Cardiac fibroblast (primary cell): ENCODE measurements at regions not wholly inside any gene's neighbourhood (a gene's known extent, or its start where the extent isn't known, plus 50 kb on each side); places are given as distances from the start of the nearest gene placed in this dataset.

ENCODE experiments used
- DNase-seq, 2 donors: peaks; one replicate each; pipeline versions ENCODE4 v3.0.0 to v3.0.0-alpha.2; 2010; ENCODE audit warnings: low read depth in 2 of 2
- H3K4me3 ChIP-seq, 2 donors: replicated peaks in 1 of 2; 1 replicate in 1 of 2; 2 replicates in 1 of 2; pipeline ENCODE4 v1.5.1; 2011; ENCODE audit warnings: low read depth in 2 of 2, low read length in 2 of 2, mild to moderate bottlenecking in 2 of 2, moderate library complexity in 1 of 2
- TF ChIP-seq, protein P1 (sequence below): IDR thresholded peaks from one replicate; pipeline ENCODE4 v1.5.1; 2011; ENCODE audit warnings: low read depth, mild to moderate bottlenecking, low read length, inconsistent platforms

DNA sequence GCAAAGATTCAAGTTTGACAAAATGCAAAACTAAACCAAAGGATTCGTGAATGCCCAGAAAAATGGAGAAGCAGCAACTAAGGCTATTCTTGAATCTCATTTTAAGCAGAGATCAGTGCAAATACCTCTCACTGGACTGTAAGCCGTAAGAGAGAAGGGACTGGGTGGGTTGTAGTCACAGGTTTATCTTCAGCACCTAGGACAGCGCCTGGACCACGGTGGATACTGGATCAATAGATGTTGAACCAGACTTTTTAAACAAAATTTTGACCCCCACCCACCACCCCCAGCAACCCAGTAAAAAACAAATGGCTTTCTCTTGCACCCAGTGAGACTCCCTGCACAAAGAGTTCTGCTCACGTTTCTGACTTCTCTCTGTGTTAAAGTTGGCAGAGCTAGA is 347.1 kb downstream of the AJAP1 start:
- no peak for DNase-seq
- TF ChIP-seq, protein P1, sequence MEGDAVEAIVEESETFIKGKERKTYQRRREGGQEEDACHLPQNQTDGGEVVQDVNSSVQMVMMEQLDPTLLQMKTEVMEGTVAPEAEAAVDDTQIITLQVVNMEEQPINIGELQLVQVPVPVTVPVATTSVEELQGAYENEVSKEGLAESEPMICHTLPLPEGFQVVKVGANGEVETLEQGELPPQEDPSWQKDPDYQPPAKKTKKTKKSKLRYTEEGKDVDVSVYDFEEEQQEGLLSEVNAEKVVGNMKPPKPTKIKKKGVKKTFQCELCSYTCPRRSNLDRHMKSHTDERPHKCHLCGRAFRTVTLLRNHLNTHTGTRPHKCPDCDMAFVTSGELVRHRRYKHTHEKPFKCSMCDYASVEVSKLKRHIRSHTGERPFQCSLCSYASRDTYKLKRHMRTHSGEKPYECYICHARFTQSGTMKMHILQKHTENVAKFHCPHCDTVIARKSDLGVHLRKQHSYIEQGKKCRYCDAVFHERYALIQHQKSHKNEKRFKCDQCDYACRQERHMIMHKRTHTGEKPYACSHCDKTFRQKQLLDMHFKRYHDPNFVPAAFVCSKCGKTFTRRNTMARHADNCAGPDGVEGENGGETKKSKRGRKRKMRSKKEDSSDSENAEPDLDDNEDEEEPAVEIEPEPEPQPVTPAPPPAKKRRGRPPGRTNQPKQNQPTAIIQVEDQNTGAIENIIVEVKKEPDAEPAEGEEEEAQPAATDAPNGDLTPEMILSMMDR: no peak
- H3K4me3 ChIP-seq: no peak overlapping the region

DNA sequence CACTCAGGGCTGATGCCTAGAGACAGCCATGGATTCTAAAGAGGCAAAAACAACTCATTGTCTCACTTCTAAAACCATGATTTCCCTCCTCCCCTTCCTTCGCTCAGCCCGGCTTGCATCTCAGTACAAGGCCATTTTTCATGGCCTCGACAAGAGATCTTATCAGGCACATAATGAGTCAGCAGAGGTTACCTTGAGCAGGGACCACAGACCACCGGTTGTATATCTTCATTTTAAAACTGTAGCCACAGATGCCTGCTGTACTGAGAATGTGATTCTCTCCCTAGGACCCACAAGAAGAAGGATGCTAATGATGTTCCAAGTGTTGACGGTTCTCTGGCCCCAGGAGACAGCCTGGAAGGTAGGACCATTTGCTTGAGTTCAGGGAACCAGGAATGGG is 331.9 kb downstream of the AJAP1 start:
- H3K4me3 ChIP-seq: no peak overlapping the region
- TF ChIP-seq, protein P1: no peak
- DNase-seq: no peak

DNA sequence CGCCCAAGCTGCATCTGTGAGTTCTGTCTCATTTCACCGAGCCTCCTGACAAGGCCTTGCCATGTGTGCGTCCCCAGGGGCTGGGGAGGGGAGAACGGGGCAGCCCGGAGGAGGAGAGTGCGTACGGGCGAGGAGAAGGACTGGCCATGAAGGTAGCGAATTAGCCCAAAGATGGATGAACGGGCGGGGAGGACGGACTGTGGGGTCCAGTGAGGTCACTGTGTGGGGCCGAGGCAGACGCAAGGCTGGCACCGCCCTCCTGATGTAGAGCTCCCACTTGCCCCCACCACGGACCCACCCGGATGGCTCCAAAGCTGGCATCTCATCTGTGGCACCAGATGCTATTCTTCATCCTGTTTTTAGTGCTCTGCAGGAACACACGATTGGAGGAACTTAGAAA is 330.4 kb downstream of the AJAP1 start:
- TF ChIP-seq, protein P1: no peak
- no peak overlapping the region for H3K4me3 ChIP-seq
- no peak for DNase-seq

DNA sequence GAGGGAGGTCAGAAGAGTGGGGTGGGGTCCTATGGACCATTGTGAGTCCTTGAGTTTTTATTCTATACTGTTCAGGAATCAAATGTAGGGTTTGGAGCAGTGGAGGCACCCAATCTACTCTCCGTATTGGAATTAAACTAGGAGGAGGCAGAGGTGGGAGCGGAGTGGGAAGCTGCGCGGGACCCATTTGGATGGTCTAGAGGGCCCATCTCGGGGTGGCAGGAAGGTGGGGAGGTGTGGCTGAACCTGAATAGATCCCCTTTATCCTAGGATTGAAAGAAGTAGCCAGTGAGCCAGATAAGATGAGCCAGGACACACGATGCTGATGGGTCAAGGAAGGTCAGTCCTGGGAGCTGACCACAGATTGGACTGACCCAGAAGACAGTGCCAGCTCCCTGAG is 325.8 kb downstream of the AJAP1 start:
- no peak for DNase-seq
- TF ChIP-seq, protein P1: no peak
- H3K4me3 ChIP-seq: no peak overlapping the region

DNA sequence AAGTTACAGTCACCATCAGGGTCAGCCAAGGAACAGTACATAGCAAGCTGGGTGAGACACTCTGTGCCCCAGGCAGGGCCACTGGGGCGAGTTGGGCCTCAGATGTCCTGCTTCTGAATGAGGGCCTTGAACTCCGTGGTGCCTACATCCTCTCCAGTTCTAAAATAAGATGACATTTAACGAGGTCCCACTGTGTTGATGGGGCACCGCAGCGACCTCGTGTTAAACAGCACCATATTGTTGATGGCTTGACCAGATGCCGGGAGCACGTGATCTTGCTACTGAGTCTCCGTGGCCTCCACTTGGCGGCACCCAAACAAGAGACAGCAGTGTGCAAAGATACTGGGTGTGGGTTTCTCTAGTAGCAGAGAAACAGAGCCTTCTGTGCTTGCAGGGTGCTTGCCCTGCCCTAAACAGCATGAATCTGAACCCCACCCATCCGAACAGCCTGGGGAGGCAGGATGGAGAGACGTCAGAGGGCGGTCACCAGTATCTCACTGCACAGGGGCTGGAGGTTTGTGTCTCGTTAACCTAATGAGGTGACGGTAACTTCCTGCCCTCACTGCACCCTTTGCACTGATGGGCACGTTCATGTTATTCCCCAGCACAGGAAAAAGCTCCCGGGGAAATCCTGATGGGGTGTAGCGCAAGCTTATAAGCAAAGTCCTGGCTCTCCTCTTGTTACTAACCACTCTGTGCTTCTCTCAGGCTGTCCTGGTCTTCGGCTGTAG is 324.4 kb downstream of the AJAP1 start:
- TF ChIP-seq, protein P1: no peak
- H3K4me3 ChIP-seq: no peak overlapping the region
- DNase-seq: no peak

DNA sequence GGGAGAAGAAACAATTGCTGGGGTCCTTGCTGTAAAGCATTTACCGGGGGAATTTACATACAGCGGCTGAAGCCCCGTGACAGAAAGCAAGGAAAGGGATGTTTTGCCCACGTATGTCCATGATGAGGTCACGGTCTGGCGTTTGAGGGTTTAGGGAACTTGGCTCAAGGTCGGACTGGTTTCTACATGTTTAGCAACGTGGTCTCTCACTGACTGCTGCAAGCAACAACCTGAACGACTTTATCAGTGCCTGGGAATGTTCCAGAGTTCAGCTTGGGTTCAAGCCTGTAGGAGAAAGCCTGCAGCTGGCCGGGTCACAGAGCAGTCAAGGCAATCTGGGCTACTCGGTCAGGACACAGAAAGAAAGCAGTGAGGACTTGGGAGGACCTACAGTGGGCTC is 323.3 kb downstream of the AJAP1 start:
- TF ChIP-seq, protein P1: no peak

More for the DNA sequence above, 323.3 kb downstream of the AJAP1 start:
- no peak overlapping the region for H3K4me3 ChIP-seq
- DNase-seq: no peak
